ENCODE measurements at regions not wholly inside any gene's neighbourhood (a gene's known extent, or its start where the extent isn't known, plus 50 kb on each side); places are given as distances from the start of the nearest gene placed in this dataset.
"Not testable (repeated sequence)": the region's sequence is repeated elsewhere in the genome, so short reads cannot be mapped to it uniquely, and the experiment has no call there.

- H3K36me3 ChIP-seq (ENCODE audit: control insufficient read depth, insufficient read depth, low read length) = no peaks in the 10 kb centered on the region
- no peak overlapping the region for H2AK5ac ChIP-seq (ENCODE audit: low read length)
- H4K5ac ChIP-seq (ENCODE audit: low read length) = no peak overlapping the region
- no peak overlapping the region for H3K18ac ChIP-seq (ENCODE audit: low read length)
- H3K4me3 ChIP-seq (ENCODE audit: low read length) = no peak overlapping the region
- no peak overlapping the region for H2BK15ac ChIP-seq (replicated peaks; ENCODE audit: low read depth)
- no peak overlapping the region for H3K4me2 ChIP-seq (ENCODE audit: low read length)
- H2BK120ac ChIP-seq (ENCODE audit: low read depth, low read length) = no peak overlapping the region
- H3K9ac ChIP-seq (ENCODE audit: low read length) = no peak overlapping the region
- DNase-seq = no peak
- no peak overlapping the region for H3K56ac ChIP-seq (ENCODE audit: low read length)
- H3K79me2 ChIP-seq (ENCODE audit: control insufficient read depth, insufficient read depth, low read length) = no peaks in the 10 kb centered on the region
- no peaks in the 10 kb centered on the region for H3K27me3 ChIP-seq (ENCODE audit: insufficient read depth, low read length, poor library complexity)
- WGBS (ENCODE audit: extremely low coverage, insufficient coverage, low lambda C conversion rate) = no CpG with 5 or more reads among the region's 2 CpGs
- H4K8ac ChIP-seq (ENCODE audit: low read depth, low read length) = no peak overlapping the region
- H3K79me1 ChIP-seq (ENCODE audit: low read length) = no peaks in the 10 kb centered on the region
- H3K23ac ChIP-seq (ENCODE audit: low read length) = no peak overlapping the region
- H3K27ac ChIP-seq (ENCODE audit: low read depth, low read length) = no peak overlapping the region
- H3K4me1 ChIP-seq (ENCODE audit: control insufficient read depth, low read depth, low read length) = no peaks in the 10 kb centered on the region
- H3K4ac ChIP-seq (ENCODE audit: low read depth, low read length) = no peak overlapping the region
- no peak overlapping the region for H2BK5ac ChIP-seq (ENCODE audit: low read length)
Observed at GRCh38 chrX:114272096-114272686, 311.7 kb upstream of the HTR2C start.

- H3K36me3 ChIP-seq (ENCODE audit: control insufficient read depth, insufficient read depth, low read length); H3K27ac ChIP-seq (ENCODE audit: low read depth, low read length); H3K23ac ChIP-seq (ENCODE audit: low read length); H2AK5ac ChIP-seq (ENCODE audit: low read length); H2BK15ac ChIP-seq (replicated peaks; ENCODE audit: low read depth); H3K27me3 ChIP-seq (ENCODE audit: insufficient read depth, low read length, poor library complexity); H2BK5ac ChIP-seq (ENCODE audit: low read length); H3K9ac ChIP-seq (ENCODE audit: low read length); H3K4me2 ChIP-seq (ENCODE audit: low read length); H4K5ac ChIP-seq (ENCODE audit: low read length); H3K79me1 ChIP-seq (ENCODE audit: low read length); H3K4me1 ChIP-seq (ENCODE audit: control insufficient read depth, low read depth, low read length); H3K79me2 ChIP-seq (ENCODE audit: control insufficient read depth, insufficient read depth, low read length); H3K18ac ChIP-seq (ENCODE audit: low read length); H4K8ac ChIP-seq (ENCODE audit: low read depth, low read length); H3K4ac ChIP-seq (ENCODE audit: low read depth, low read length); H2BK120ac ChIP-seq (ENCODE audit: low read depth, low read length); H3K4me3 ChIP-seq (ENCODE audit: low read length); DNase-seq; H3K56ac ChIP-seq (ENCODE audit: low read length): not testable (repeated sequence)
- WGBS (ENCODE audit: extremely low coverage, insufficient coverage, low lambda C conversion rate) = no CpG with 5 or more reads among the region's 21 CpGs
Observed at GRCh38 chrX:114270371-114270770, 313.5 kb upstream of the HTR2C start.

GRCh38 chrX:114268643-114269042 lies 315.2 kb upstream of the HTR2C start:
- Histone ChIP-seq H3K18ac (ENCODE audit: low read length) (no peak overlapping the region), H3K9ac (ENCODE audit: low read length) (no peak overlapping the region), H3K56ac (ENCODE audit: low read length) (no peak overlapping the region), H2BK120ac (ENCODE audit: low read depth, low read length) (no peak overlapping the region), H3K79me1 (ENCODE audit: low read length) (no peaks in the 10 kb centered on the region), H3K79me2 (ENCODE audit: control insufficient read depth, insufficient read depth, low read length) (no peaks in the 10 kb centered on the region), H2AK5ac (ENCODE audit: low read length) (no peak overlapping the region), H3K4ac (ENCODE audit: low read depth, low read length) (no peak overlapping the region), H4K8ac (ENCODE audit: low read depth, low read length) (no peak overlapping the region), H3K27ac (ENCODE audit: low read depth, low read length) (no peak overlapping the region), H4K5ac (ENCODE audit: low read length) (no peak overlapping the region), H3K36me3 (ENCODE audit: control insufficient read depth, insufficient read depth, low read length) (no peaks in the 10 kb centered on the region), H3K4me3 (ENCODE audit: low read length) (no peak overlapping the region), H2BK15ac (replicated peaks; ENCODE audit: low read depth) (no peak overlapping the region), H3K4me2 (ENCODE audit: low read length) (no peak overlapping the region), H2BK5ac (ENCODE audit: low read length) (no peak overlapping the region), H3K4me1 (ENCODE audit: control insufficient read depth, low read depth, low read length) (no peaks in the 10 kb centered on the region), H3K27me3 (ENCODE audit: insufficient read depth, low read length, poor library complexity) (no peaks in the 10 kb centered on the region), H3K23ac (ENCODE audit: low read length) (no peak overlapping the region)
- DNase-seq = no peak
- no CpG with 5 or more reads among the region's 3 CpGs for WGBS (ENCODE audit: extremely low coverage, insufficient coverage, low lambda C conversion rate)

- Histone ChIP-seq H3K23ac (ENCODE audit: low read length) (no peak overlapping the region), H3K4me2 (ENCODE audit: low read length) (no peak overlapping the region), H3K79me1 (ENCODE audit: low read length) (no peaks in the 10 kb centered on the region), H3K79me2 (ENCODE audit: control insufficient read depth, insufficient read depth, low read length) (no peaks in the 10 kb centered on the region), H2BK5ac (ENCODE audit: low read length) (no peak overlapping the region), H3K18ac (ENCODE audit: low read length) (no peak overlapping the region), H3K27ac (ENCODE audit: low read depth, low read length) (no peak overlapping the region), H4K5ac (ENCODE audit: low read length) (no peak overlapping the region), H3K36me3 (ENCODE audit: control insufficient read depth, insufficient read depth, low read length) (no peaks in the 10 kb centered on the region), H3K56ac (ENCODE audit: low read length) (no peak overlapping the region), H3K9ac (ENCODE audit: low read length) (no peak overlapping the region), H3K27me3 (ENCODE audit: insufficient read depth, low read length, poor library complexity) (no peaks in the 10 kb centered on the region), H2BK120ac (ENCODE audit: low read depth, low read length) (no peak overlapping the region), H4K8ac (ENCODE audit: low read depth, low read length) (no peak overlapping the region), H3K4me3 (ENCODE audit: low read length) (no peak overlapping the region), H3K4ac (ENCODE audit: low read depth, low read length) (no peak overlapping the region), H2BK15ac (replicated peaks; ENCODE audit: low read depth) (no peak overlapping the region), H2AK5ac (ENCODE audit: low read length) (no peak overlapping the region), H3K4me1 (ENCODE audit: control insufficient read depth, low read depth, low read length) (no peaks in the 10 kb centered on the region)
- WGBS (ENCODE audit: extremely low coverage, insufficient coverage, low lambda C conversion rate) = no CpG with 5 or more reads among the region's 5 CpGs
- peak; percentile 14 for DNase-seq
Observed at GRCh38 chrX:114267142-114267541, 316.7 kb upstream of the HTR2C start.

GRCh38 chrX:114252186-114252585 lies 331.7 kb upstream of the HTR2C start:
- Histone ChIP-seq H3K4me3 (ENCODE audit: low read length) (no peak overlapping the region), H3K56ac (ENCODE audit: low read length) (no peak overlapping the region), H3K36me3 (ENCODE audit: control insufficient read depth, insufficient read depth, low read length) (no peaks in the 10 kb centered on the region), H4K8ac (ENCODE audit: low read depth, low read length) (no peak overlapping the region), H3K79me2 (ENCODE audit: control insufficient read depth, insufficient read depth, low read length) (no peaks in the 10 kb centered on the region), H4K5ac (ENCODE audit: low read length) (no peak overlapping the region), H2BK120ac (ENCODE audit: low read depth, low read length) (no peak overlapping the region), H3K79me1 (ENCODE audit: low read length) (no peaks in the 10 kb centered on the region), H3K27ac (ENCODE audit: low read depth, low read length) (no peak overlapping the region), H2BK5ac (ENCODE audit: low read length) (no peak overlapping the region), H2AK5ac (ENCODE audit: low read length) (no peak overlapping the region), H3K4ac (ENCODE audit: low read depth, low read length) (no peak overlapping the region), H3K27me3 (ENCODE audit: insufficient read depth, low read length, poor library complexity) (no peaks in the 10 kb centered on the region), H2BK15ac (replicated peaks; ENCODE audit: low read depth) (no peak overlapping the region), H3K4me2 (ENCODE audit: low read length) (no peak overlapping the region), H3K9ac (ENCODE audit: low read length) (no peak overlapping the region), H3K23ac (ENCODE audit: low read length) (no peak overlapping the region), H3K4me1 (ENCODE audit: control insufficient read depth, low read depth, low read length) (no peaks in the 10 kb centered on the region), H3K18ac (ENCODE audit: low read length) (no peak overlapping the region)
- no peak for DNase-seq
- WGBS (ENCODE audit: extremely low coverage, insufficient coverage, low lambda C conversion rate) = no CpG with 5 or more reads among the region's 3 CpGs

GRCh38 chrX:114251575-114251974 lies 332.3 kb upstream of the HTR2C start:
- no peak overlapping the region for H3K23ac ChIP-seq (ENCODE audit: low read length)
- H3K56ac ChIP-seq (ENCODE audit: low read length) = no peak overlapping the region
- H3K4me2 ChIP-seq (ENCODE audit: low read length) = no peak overlapping the region
- H2AK5ac ChIP-seq (ENCODE audit: low read length) = no peak overlapping the region
- no peak overlapping the region for H2BK120ac ChIP-seq (ENCODE audit: low read depth, low read length)
- H3K79me2 ChIP-seq (ENCODE audit: control insufficient read depth, insufficient read depth, low read length) = no peaks in the 10 kb centered on the region
- no peak for DNase-seq
- H2BK15ac ChIP-seq (replicated peaks; ENCODE audit: low read depth) = no peak overlapping the region
- no peaks in the 10 kb centered on the region for H3K79me1 ChIP-seq (ENCODE audit: low read length)
- no CpG with 5 or more reads among the region's 1 CpG for WGBS (ENCODE audit: extremely low coverage, insufficient coverage, low lambda C conversion rate)
- no peaks in the 10 kb centered on the region for H3K36me3 ChIP-seq (ENCODE audit: control insufficient read depth, insufficient read depth, low read length)
- no peaks in the 10 kb centered on the region for H3K4me1 ChIP-seq (ENCODE audit: control insufficient read depth, low read depth, low read length)
- no peak overlapping the region for H3K18ac ChIP-seq (ENCODE audit: low read length)
- no peak overlapping the region for H4K5ac ChIP-seq (ENCODE audit: low read length)
- H3K27ac ChIP-seq (ENCODE audit: low read depth, low read length) = no peak overlapping the region
- no peak overlapping the region for H3K4ac ChIP-seq (ENCODE audit: low read depth, low read length)
- H4K8ac ChIP-seq (ENCODE audit: low read depth, low read length) = no peak overlapping the region
- H2BK5ac ChIP-seq (ENCODE audit: low read length) = no peak overlapping the region
- H3K9ac ChIP-seq (ENCODE audit: low read length) = no peak overlapping the region
- H3K4me3 ChIP-seq (ENCODE audit: low read length) = no peak overlapping the region
- H3K27me3 ChIP-seq (ENCODE audit: insufficient read depth, low read length, poor library complexity) = no peaks in the 10 kb centered on the region

Measured in mesendoderm (in vitro differentiated cells).